Stimulated activated naive B cell treated with anti-CD40 and anti-IgM and Interleukin-4, amounts not matched to agents 10 μg/mL and 1 μg/mL and 100 μg/mL, for 72 hours (primary cell): ENCODE measurements at regions not wholly inside any gene's neighbourhood (a gene's known extent, or its start where the extent isn't known, plus 50 kb on each side); places are given as distances from the start of the nearest gene placed in this dataset.

ENCODE experiments used
- ATAC-seq, 2 donors: fragments of 150-1000 bp; cut with Tn5 transposase; replicated peaks; 2 replicates each; pipeline ENCODE4 v1.10.0; 2021; ENCODE audit warnings: moderate library complexity in 1 of 2
- DNase-seq: peaks from one replicate; pipeline ENCODE4 v3.0.0; 2021
- H3K27ac Mint-ChIP-seq: one replicate; pipeline ENCODE4 v1.8.0; 2022; ENCODE audit warnings: mild to moderate bottlenecking, mixed read lengths
- H3K27me3 Mint-ChIP-seq, 2 donors: one replicate each; pipeline ENCODE4 v1.8.0; 2022; ENCODE audit warnings: mixed read lengths in 2 of 2
- H3K36me3 Mint-ChIP-seq, 2 donors: one replicate each; pipeline ENCODE4 v1.8.0; 2022; ENCODE audit warnings: mixed read lengths in 2 of 2, mild to moderate bottlenecking in 1 of 2
- H3K4me1 Mint-ChIP-seq, 2 donors: one replicate each; pipeline ENCODE4 v1.8.0; 2022; ENCODE audit warnings: mixed read lengths in 2 of 2, mild to moderate bottlenecking in 1 of 2
- H3K4me3 Mint-ChIP-seq, 2 donors: one replicate each; pipeline ENCODE4 v1.8.0; 2022; ENCODE audit warnings: mild to moderate bottlenecking in 2 of 2, mixed read lengths in 2 of 2, moderate library complexity in 1 of 2
- H3K9me3 Mint-ChIP-seq, 2 donors: one replicate each; pipeline ENCODE4 v1.8.0; 2022; ENCODE audit warnings: mixed read lengths in 2 of 2, mild to moderate bottlenecking in 1 of 2

GRCh38 chr1:25047506-25048240 lies 117.6 kb upstream of the RUNX3 start:
- ATAC-seq, result no peak
- H3K27me3 Mint-ChIP-seq, result peaks cover 5 to 6% of the 10 kb centered on the region in 2 donors
- no peak for DNase-seq
- H3K4me3 Mint-ChIP-seq, result no peak overlapping the region
- peaks cover 11 to 18% of the 10 kb centered on the region in 2 donors for H3K4me1 Mint-ChIP-seq
- H3K9me3 Mint-ChIP-seq, result no peaks in the 10 kb centered on the region
- H3K36me3 Mint-ChIP-seq, result peaks cover 33 to 38% of the 10 kb centered on the region in 2 donors
- no peak overlapping the region for H3K27ac Mint-ChIP-seq

- peak; percentile 89 for ATAC-seq
These were observed 116.1 kb upstream of the RUNX3 start for GRCh38 chr1:25046194-25046532.

GRCh38 chr1:25045480-25046193 lies 115.6 kb upstream of the RUNX3 start:
- Mint-ChIP-seq H3K27me3 (peaks cover 7 to 18% of the 10 kb centered on the region in 2 donors), H3K9me3 (no peaks in the 10 kb centered on the region), H3K4me3 (no peak overlapping the region), H3K27ac (peak overlapping the region; percentile 85), H3K4me1 (peaks cover 13 to 17% of the 10 kb centered on the region in 2 donors), H3K36me3 (peaks cover 48 to 56% of the 10 kb centered on the region in 2 donors)
- DNase-seq (no peak), ATAC-seq (peak; percentile 3 to 4)

More at GRCh38 chr1:25046194-25046532, 116.1 kb upstream of the RUNX3 start:
- Mint-ChIP-seq H3K9me3 (no peaks in the 10 kb centered on the region), H3K4me3 (no peak overlapping the region), H3K4me1 (peaks cover 12 to 18% of the 10 kb centered on the region in 2 donors), H3K27me3 (peaks cover 4 to 13% of the 10 kb centered on the region in 2 donors), H3K36me3 (peaks cover 42 to 50% of the 10 kb centered on the region in 2 donors), H3K27ac (peak overlapping the region; percentile 85)
- DNase-seq, result peak; percentile 42

GRCh38 chr1:25043228-25043580 lies 113.1 kb upstream of the RUNX3 start:
- no peak for ATAC-seq
- Mint-ChIP-seq H3K36me3 (peaks cover 58 to 70% of the 10 kb centered on the region in 2 donors), H3K9me3 (no peaks in the 10 kb centered on the region), H3K27ac (no peak overlapping the region), H3K4me3 (no peak overlapping the region), H3K27me3 (peaks cover 7 to 15% of the 10 kb centered on the region in 2 donors), H3K4me1 (peaks cover 21 to 22% of the 10 kb centered on the region in 2 donors)
- no peak for DNase-seq

- Mint-ChIP-seq H3K27ac (no peak overlapping the region), H3K9me3 (no peaks in the 10 kb centered on the region), H3K27me3 (peaks cover 7 to 15% of the 10 kb centered on the region in 2 donors), H3K4me1 (peaks cover 23 to 27% of the 10 kb centered on the region in 2 donors), H3K36me3 (peaks cover 60 to 72% of the 10 kb centered on the region in 2 donors), H3K4me3 (no peak overlapping the region)
- DNase-seq (no peak), ATAC-seq (no peak)
These were observed 112.5 kb upstream of the RUNX3 start for GRCh38 chr1:25042331-25043227.

GRCh38 chr1:25041916-25042315 lies 111.8 kb upstream of the RUNX3 start:
- Mint-ChIP-seq H3K9me3 (no peaks in the 10 kb centered on the region), H3K36me3 (peaks cover 60 to 69% of the 10 kb centered on the region in 2 donors), H3K27me3 (peaks cover 7 to 15% of the 10 kb centered on the region in 2 donors), H3K27ac (no peak overlapping the region), H3K4me1 (peaks cover 25 to 31% of the 10 kb centered on the region in 2 donors), H3K4me3 (no peak overlapping the region)
- ATAC-seq (no peak), DNase-seq (no peak)

- peaks cover 7 to 15% of the 10 kb centered on the region in 2 donors for H3K27me3 Mint-ChIP-seq
- peaks cover 18 to 30% of the 10 kb centered on the region in 2 donors for H3K4me1 Mint-ChIP-seq
- no peak overlapping the region for H3K4me3 Mint-ChIP-seq
- peaks cover 51 to 62% of the 10 kb centered on the region in 2 donors for H3K36me3 Mint-ChIP-seq
- no peak overlapping the region for H3K27ac Mint-ChIP-seq
- no peak for DNase-seq
- no peak for ATAC-seq
- H3K9me3 Mint-ChIP-seq, result no peaks in the 10 kb centered on the region
These were observed 110.1 kb upstream of the RUNX3 start for GRCh38 chr1:25040122-25040685.

- ATAC-seq, result no peak
- H3K27ac Mint-ChIP-seq, result peak overlapping the region; percentile 21
- H3K36me3 Mint-ChIP-seq, result peaks cover 48 to 58% of the 10 kb centered on the region in 2 donors
- DNase-seq, result no peak
- peaks cover 22 to 23% of the 10 kb centered on the region in 2 donors for H3K4me1 Mint-ChIP-seq
- no peaks in the 10 kb centered on the region for H3K9me3 Mint-ChIP-seq
- no peak overlapping the region for H3K4me3 Mint-ChIP-seq
- H3K27me3 Mint-ChIP-seq, result peaks cover 7 to 15% of the 10 kb centered on the region in 2 donors
These were observed 109.2 kb upstream of the RUNX3 start for GRCh38 chr1:25039229-25039628.

- no peak overlapping the region for H3K4me3 Mint-ChIP-seq
- no peak for ATAC-seq
These were observed 108.6 kb upstream of the RUNX3 start for GRCh38 chr1:25038699-25039098.

GRCh38 chr1:25037174-25038074 lies 107.3 kb upstream of the RUNX3 start:
- no peaks in the 10 kb centered on the region for H3K9me3 Mint-ChIP-seq
- H3K4me1 Mint-ChIP-seq, result peaks cover 22 to 39% of the 10 kb centered on the region in 2 donors
- no peak for DNase-seq
- peak; percentile 13 to 25 for ATAC-seq
- H3K27me3 Mint-ChIP-seq, result peaks cover 7 to 15% of the 10 kb centered on the region in 2 donors
- H3K4me3 Mint-ChIP-seq, result no peak overlapping the region
- peaks cover 33 to 48% of the 10 kb centered on the region in 2 donors for H3K36me3 Mint-ChIP-seq
- no peak overlapping the region for H3K27ac Mint-ChIP-seq

More at GRCh38 chr1:25038699-25039098, 108.6 kb upstream of the RUNX3 start:
- no peak for DNase-seq
- Mint-ChIP-seq H3K9me3 (no peaks in the 10 kb centered on the region), H3K36me3 (peaks cover 42 to 53% of the 10 kb centered on the region in 2 donors), H3K27me3 (peaks cover 7 to 15% of the 10 kb centered on the region in 2 donors), H3K4me1 (peaks cover 22 to 29% of the 10 kb centered on the region in 2 donors), H3K27ac (peak overlapping the region; percentile 21)

- no peak for DNase-seq
- Mint-ChIP-seq H3K27ac (no peak overlapping the region), H3K4me1 (peaks cover 22 to 48% of the 10 kb centered on the region in 2 donors)
These were observed 106.1 kb upstream of the RUNX3 start for GRCh38 chr1:25036117-25036546.

GRCh38 chr1:25035523-25036116 lies 105.5 kb upstream of the RUNX3 start:
- Mint-ChIP-seq H3K9me3 (no peaks in the 10 kb centered on the region), H3K4me1 (peaks cover 22 to 48% of the 10 kb centered on the region in 2 donors), H3K27me3 (peaks cover 0 to 2% of the 10 kb centered on the region in 2 donors), H3K27ac (peak overlapping the region; percentile 98), H3K4me3 (no peak overlapping the region), H3K36me3 (peaks cover 22 to 32% of the 10 kb centered on the region in 2 donors)
- DNase-seq (no peak), ATAC-seq (no peak)

More at GRCh38 chr1:25036117-25036546, 106.1 kb upstream of the RUNX3 start:
- no peak for ATAC-seq
- Mint-ChIP-seq H3K27me3 (peaks cover 3 to 7% of the 10 kb centered on the region in 2 donors), H3K36me3 (peaks cover 25 to 37% of the 10 kb centered on the region in 2 donors), H3K9me3 (no peaks in the 10 kb centered on the region), H3K4me3 (no peak overlapping the region)
